ENCODE measurements at regions not wholly inside any gene's neighbourhood (a gene's known extent, or its start where the extent isn't known, plus 50 kb on each side); places are given as distances from the start of the nearest gene placed in this dataset.

- DNase-seq = no peak
- Mint-ChIP-seq H3K4me3 (peak overlapping the region; percentile 18), H3K9me3 (no peaks in the 10 kb centered on the region), H3K4me1 (peaks cover 24% of the 10 kb centered on the region in 2 donors), H3K27ac (peak overlapping the region in 1 of 2 donors; percentile 37), H3K27me3 (ENCODE audit: low read depth in 2 of 2) (peaks cover 16 to 28% of the 10 kb centered on the region in 2 donors), H3K36me3 (no peaks in the 10 kb centered on the region)
- no peak overlapping the region for H3K27ac ChIP-seq (ENCODE audit: low read length)
- intact Hi-C loops (cut with micrococcal nuclease) = no loop called here
- no peak overlapping the region for H3K4me3 ChIP-seq (ENCODE audit: low read length)
- no peak for ATAC-seq
- no peaks in the 10 kb centered on the region for H3K4me1 ChIP-seq (ENCODE audit: control insufficient read depth, insufficient read depth, low read length)
- H3K27me3 ChIP-seq (ENCODE audit: control insufficient read depth, insufficient read depth, low read length) = peaks cover 4% of the 10 kb centered on the region
- H3K36me3 ChIP-seq (ENCODE audit: control insufficient read depth, insufficient read depth, low read length) = no peaks in the 10 kb centered on the region
- 96% methylated on average over 5 of the region's 5 CpGs for WGBS (ENCODE audit: insufficient coverage)
- no peak for TF ChIP-seq CTCF (IDR thresholded peaks at IDR 0.05)
- no peaks in the 10 kb centered on the region for H3K9me3 ChIP-seq (ENCODE audit: control insufficient read depth, insufficient read depth, low read length)
These were observed 54.0 kb upstream of the ALDH1B1 start for GRCh38 chr9:38338342-38339018.

- H3K27ac ChIP-seq (ENCODE audit: low read length) = no peak overlapping the region
- H3K36me3 ChIP-seq (ENCODE audit: control insufficient read depth, insufficient read depth, low read length) = no peaks in the 10 kb centered on the region
- no peak overlapping the region for H3K4me3 ChIP-seq (ENCODE audit: low read length)
- WGBS (ENCODE audit: insufficient coverage) = 87% methylated on average over 9 of the region's 9 CpGs
- no peak overlapping the region for H3K4me3 Mint-ChIP-seq
- no peaks in the 10 kb centered on the region for H3K4me1 ChIP-seq (ENCODE audit: control insufficient read depth, insufficient read depth, low read length)
- no peak overlapping the region for H3K27ac Mint-ChIP-seq
- peaks cover 16 to 28% of the 10 kb centered on the region in 2 donors for H3K27me3 Mint-ChIP-seq (ENCODE audit: low read depth in 2 of 2)
- no peak for DNase-seq
- TF ChIP-seq CTCF (IDR thresholded peaks at IDR 0.05) = no peak
- peaks cover 4% of the 10 kb centered on the region for H3K27me3 ChIP-seq (ENCODE audit: control insufficient read depth, insufficient read depth, low read length)
- no peak for ATAC-seq
- intact Hi-C loops (cut with micrococcal nuclease) = no loop called here
- H3K9me3 Mint-ChIP-seq = no peaks in the 10 kb centered on the region
- no peaks in the 10 kb centered on the region for H3K9me3 ChIP-seq (ENCODE audit: control insufficient read depth, insufficient read depth, low read length)
- H3K36me3 Mint-ChIP-seq = no peaks in the 10 kb centered on the region
- peaks cover 23 to 24% of the 10 kb centered on the region in 2 donors for H3K4me1 Mint-ChIP-seq
These were observed 54.7 kb upstream of the ALDH1B1 start for GRCh38 chr9:38337706-38338264.

GRCh38 chr9:38337181-38337580, 55.3 kb upstream of the ALDH1B1 start:
- 98% methylated on average over 7 of the region's 7 CpGs for WGBS (ENCODE audit: insufficient coverage)
- intact Hi-C loops (cut with micrococcal nuclease) = no loop called here
- no peak for TF ChIP-seq CTCF (IDR thresholded peaks at IDR 0.05)
- no peaks in the 10 kb centered on the region for H3K4me1 ChIP-seq (ENCODE audit: control insufficient read depth, insufficient read depth, low read length)
- peaks cover 4% of the 10 kb centered on the region for H3K27me3 ChIP-seq (ENCODE audit: control insufficient read depth, insufficient read depth, low read length)
- Mint-ChIP-seq H3K4me3 (no peak overlapping the region), H3K4me1 (peaks cover 17 to 24% of the 10 kb centered on the region in 2 donors), H3K36me3 (no peaks in the 10 kb centered on the region), H3K27ac (no peak overlapping the region), H3K27me3 (ENCODE audit: low read depth in 2 of 2) (peaks cover 20 to 28% of the 10 kb centered on the region in 2 donors), H3K9me3 (no peaks in the 10 kb centered on the region)
- no peak overlapping the region for H3K4me3 ChIP-seq (ENCODE audit: low read length)
- H3K36me3 ChIP-seq (ENCODE audit: control insufficient read depth, insufficient read depth, low read length) = no peaks in the 10 kb centered on the region
- DNase-seq (no peak), ATAC-seq (no peak)
- no peak overlapping the region for H3K27ac ChIP-seq (ENCODE audit: low read length)
- H3K9me3 ChIP-seq (ENCODE audit: control insufficient read depth, insufficient read depth, low read length) = no peaks in the 10 kb centered on the region

- Histone ChIP-seq H3K4me3 (ENCODE audit: low read length) (no peak overlapping the region), H3K4me1 (ENCODE audit: control insufficient read depth, insufficient read depth, low read length) (no peaks in the 10 kb centered on the region), H3K9me3 (ENCODE audit: control insufficient read depth, insufficient read depth, low read length) (no peaks in the 10 kb centered on the region), H3K27me3 (ENCODE audit: control insufficient read depth, insufficient read depth, low read length) (peaks cover 4% of the 10 kb centered on the region), H3K27ac (ENCODE audit: low read length) (no peak overlapping the region), H3K36me3 (ENCODE audit: control insufficient read depth, insufficient read depth, low read length) (no peaks in the 10 kb centered on the region)
- WGBS (ENCODE audit: insufficient coverage) = 79% methylated on average over 8 of the region's 8 CpGs
- Mint-ChIP-seq H3K27me3 (ENCODE audit: low read depth in 2 of 2) (peaks cover 20 to 28% of the 10 kb centered on the region in 2 donors), H3K4me1 (peaks cover 17 to 24% of the 10 kb centered on the region in 2 donors), H3K27ac (no peak overlapping the region), H3K9me3 (no peaks in the 10 kb centered on the region), H3K4me3 (no peak overlapping the region), H3K36me3 (no peaks in the 10 kb centered on the region)
- ATAC-seq = no peak
- TF ChIP-seq CTCF (IDR thresholded peaks at IDR 0.05) = no peak
- intact Hi-C loops (cut with micrococcal nuclease) = no loop called here
- no peak for DNase-seq
These were observed 56.2 kb upstream of the ALDH1B1 start for GRCh38 chr9:38336341-38336740.
